Putamen (tissue), 1 donor: ENCODE measurements at regions not wholly inside any gene's neighbourhood (a gene's known extent, or its start where the extent isn't known, plus 50 kb on each side); places are given as distances from the start of the nearest gene placed in this dataset.
"Not testable (repeated sequence)": the region's sequence is repeated elsewhere in the genome, so short reads cannot be mapped to it uniquely, and the experiment has no call there.

ENCODE experiments used
- DNase-seq: peaks from one replicate; pipeline ENCODE4 v3.0.0-alpha.2; 2016; ENCODE audit warnings: low spot score

DNA sequence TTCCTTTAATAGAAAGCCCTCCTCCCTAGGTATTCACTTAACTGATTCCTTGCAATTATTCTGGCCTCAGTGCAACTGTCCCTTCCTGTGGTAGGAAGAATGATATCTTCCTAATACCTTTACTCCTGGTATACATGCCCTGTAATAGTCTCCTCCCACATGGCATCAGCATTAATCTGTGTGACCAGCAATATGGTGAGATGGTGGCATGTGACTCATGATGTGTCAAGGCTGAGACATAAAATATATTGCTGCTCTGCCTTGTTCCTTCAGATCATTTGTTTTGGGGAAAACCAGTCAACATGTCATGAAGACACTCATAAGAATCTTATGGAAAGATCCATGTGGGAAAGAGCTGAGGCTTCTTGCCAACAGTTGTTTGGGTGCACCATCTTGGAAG, 149.1 kb upstream of the TRPM3 start:
- no peak for DNase-seq

DNA sequence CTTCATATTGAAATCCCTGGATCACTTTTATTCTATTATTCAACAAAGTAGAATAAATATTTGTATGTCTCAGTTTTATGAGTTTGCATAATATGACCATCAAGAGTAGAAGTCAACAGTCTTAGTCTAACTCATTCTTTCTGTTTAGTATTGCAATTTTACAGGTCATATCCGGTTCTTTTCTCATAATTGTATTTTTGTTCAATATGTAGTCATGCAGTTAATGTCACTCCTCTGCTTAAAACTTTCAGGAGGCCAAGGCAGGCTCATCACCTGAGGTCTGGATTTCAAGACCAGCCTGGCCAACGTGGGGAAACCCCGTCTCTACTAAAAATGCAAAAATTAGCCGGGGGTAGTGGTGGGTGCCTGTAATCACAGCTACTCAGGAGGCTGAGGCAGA, 148.4 kb upstream of the TRPM3 start:
- no peak for DNase-seq

DNA sequence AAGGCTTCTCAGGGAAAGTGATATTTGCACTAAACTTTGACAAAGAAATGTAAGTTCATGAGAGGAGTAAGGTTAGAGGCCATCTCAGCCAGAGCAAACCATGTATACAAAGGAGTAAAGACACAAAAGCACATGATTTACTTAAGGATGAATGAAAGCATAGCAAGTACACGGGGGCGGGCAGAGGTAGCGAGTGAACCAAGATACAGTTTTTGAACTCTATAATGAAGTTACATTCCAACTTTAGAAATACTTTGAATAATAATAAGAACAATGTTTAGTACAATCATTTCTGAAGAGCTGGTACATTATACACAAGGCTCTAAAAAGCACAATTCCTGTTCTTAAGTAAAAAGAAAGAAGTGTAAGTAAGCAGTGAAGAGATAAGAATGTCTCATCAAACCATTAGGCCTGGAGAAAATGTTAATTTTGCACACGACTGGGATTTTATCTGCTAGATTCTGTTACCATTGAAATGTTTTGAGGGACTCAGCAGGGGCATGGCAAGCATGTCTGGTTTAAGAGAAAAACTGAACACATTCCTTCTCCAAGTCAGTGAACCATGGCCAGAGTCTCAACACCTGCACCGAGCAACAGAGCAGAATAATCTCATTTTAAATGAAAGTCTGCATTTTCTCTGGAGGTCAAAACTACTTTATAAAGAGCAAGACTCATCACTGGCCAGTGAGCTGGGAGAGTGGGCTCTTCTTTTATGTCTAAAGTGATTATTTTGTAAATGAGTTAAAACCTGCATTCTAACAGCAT, 147.6 kb upstream of the TRPM3 start:
- DNase-seq = no peak

DNA sequence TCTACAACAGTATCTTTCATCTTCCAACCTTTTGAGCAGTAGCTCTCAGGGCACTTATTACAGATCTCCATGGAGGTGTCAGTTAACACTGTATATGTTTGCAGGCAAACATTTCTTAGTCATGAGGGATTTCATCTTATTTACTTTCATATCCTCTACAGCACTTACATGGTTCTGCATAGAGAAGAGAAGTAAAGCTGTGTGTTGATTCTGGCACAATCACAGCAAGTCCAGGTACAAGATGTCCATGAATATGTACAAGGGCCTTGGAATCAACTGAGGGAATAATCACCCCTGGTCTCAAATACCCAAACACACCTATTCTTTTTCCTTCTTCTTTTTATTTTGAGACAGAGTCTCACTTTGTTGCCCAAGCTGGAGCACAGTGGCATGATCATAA, 142.0 kb upstream of the TRPM3 start:
- no peak for DNase-seq

DNA sequence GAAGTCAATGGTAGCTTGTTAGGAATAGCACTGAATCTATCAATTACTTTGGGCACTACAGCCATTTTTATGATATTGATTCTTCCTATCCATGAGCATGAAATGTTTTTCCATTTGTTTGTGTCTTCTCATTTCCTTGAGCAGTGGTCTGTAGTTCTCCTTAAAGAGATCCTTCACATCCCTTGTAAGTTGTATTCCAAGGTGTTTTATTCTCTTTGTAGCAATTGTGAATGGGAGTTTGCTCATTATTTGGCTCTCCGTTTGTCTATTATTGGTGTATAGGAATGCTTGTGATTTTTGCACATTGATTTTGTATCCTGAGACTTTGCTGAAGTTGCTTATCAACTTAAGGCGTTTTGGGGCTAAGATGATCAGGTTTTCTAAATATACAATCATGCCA, 139.0 kb upstream of the TRPM3 start:
- not testable (repeated sequence) for DNase-seq

DNA sequence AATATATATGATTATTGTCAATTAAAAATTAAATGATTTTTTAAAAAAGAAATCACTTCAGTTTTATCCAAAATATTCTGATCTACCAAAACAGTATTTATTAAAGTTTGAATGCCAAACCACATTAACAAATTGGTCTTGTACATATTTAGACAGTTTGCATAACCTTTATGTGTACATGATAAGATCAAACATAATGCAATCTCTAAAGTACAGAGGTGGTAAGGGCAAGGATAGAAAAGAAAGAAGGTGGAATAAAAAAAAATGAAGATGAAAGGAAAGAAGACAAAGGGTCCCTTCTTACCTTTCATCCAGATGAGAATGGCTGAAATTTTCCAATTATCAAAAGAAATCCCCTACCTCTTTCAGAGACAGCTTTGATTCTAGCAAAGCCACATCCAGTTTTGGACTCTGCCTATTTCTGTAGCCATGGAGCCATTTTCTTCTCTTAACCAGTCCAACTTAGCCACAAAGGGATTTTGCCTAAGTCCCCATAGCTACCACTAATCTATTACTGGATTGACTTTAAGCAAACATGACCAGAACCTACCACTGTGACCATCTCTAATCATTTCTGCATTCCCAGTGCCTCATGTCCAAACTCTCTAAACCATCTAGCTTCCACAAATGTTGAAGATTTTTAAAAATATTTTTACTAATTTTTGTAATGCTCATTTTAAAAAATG, 133.3 kb upstream of the TRPM3 start:
- no peak for DNase-seq

DNA sequence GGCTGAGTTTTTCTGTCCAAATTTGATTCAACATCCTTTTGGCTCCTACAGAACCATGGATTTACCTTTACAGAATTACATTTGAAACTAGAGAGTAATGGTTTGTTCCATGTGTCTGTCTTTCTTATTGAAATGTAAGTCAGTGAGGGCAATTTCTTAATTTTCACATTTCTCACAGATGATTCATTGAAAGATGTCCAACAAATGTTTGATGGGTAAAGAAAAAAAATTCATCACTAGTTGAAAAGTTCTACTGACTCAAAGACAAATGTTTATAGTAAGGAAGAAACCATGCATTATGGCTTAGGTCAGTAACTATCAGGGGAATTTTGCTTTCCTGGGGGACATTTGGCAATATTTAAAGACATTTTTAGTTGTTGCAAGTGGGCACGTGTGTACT, 131.6 kb upstream of the TRPM3 start:
- no peak for DNase-seq

DNA sequence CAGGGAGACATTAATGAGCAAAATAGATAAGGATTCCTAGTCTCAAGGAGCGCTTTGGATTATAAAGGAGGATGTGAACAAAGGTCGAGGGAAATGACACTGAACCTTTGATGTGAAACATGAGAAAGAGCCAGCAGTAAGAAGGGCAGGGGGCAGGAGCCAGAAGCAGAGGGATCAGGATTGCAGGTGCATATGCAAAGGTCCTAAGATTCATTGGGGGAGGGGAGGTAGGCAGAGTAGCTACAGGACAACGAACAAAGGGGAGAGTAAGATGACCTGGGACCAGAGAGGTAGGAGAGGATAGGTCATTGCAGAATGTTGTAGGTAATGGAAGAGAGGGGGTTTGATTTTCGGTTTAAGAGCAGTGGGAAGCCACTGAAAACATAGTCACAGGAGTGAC, 129.2 kb upstream of the TRPM3 start:
- DNase-seq = no peak

DNA sequence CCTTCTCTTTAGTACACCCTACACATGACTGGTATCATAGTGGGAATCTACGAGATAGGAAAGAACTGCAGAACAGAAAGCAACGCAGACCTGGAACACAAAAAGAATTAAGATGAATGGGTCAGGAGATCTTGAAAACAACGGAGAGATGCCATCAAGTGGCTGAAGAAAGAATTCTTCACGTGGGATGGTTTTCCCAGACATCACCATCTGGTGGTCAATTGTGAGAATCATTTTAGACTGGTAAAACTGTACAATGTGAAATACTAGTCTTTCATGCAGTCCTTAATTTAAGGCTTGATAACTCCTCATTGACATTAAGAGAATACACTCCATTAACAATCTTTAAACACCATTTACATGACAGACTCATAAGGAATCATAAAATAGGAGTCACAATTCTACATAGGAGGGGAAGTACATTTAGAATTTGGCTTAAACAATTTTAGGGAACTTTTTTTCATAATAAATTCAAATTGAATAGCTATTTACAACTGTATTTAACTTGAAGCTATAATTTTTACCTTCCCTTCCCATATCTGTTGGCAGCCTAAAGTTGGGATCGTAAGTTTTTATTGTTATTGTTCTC, 128.4 kb upstream of the TRPM3 start:
- DNase-seq = peak; percentile 46

DNA sequence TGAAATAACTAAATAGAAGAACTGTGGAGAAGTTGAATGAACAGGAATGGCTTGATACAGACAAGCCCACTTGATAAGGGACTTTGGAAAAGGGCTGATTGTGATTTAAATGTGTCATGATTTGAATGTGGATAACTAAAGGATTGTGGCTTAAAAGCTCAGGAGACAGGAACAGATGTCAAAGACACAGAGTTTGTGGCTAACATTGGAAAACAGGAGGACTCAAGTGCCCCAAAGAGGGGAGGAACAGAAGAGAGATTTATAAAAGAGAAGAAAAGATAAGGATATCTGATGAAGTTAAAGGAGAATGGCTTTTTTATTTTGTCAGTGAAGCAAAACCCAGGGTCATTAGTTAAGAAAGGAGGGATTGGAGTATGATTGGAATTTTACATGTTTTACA, 124.2 kb upstream of the TRPM3 start:
- DNase-seq = no peak

DNA sequence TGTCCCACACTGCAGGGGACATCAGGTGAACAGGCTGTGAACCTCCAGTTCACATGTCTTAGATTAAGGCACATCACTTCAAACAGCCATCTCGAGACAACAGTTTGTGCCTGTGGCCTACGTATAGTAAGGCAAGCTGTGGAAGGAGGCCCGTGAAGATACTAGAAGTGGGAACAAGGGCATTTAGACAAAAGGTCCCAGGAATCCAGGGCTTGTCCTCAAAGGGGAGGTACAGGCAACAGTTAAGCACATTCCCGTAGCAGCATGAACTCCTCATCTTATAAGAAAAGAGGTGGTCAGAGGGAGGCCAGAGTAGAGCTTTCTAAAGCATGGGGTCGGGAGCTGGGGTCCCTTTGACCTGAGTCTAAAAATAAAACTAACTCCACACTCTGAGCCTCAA, 122.5 kb upstream of the TRPM3 start:
- DNase-seq = no peak

DNA sequence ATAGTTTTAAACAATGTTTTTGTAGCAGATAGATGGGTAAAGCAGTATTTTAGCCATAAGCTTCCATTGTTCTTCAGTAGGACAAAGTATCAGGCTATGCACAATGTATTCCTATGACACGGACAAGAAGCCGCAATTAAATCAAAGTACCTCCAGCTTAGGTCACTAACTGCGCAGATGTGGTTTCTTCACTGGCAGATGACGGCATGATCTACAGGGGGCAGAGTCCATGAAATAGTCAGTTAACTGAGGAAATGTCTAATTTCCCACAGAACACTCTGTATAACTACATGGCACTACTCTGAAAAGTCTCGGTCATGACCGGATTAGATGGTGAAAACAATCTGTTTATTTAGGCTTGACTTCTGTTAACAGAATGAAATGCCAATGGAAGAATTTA, 120.7 kb upstream of the TRPM3 start:
- no peak for DNase-seq

DNA sequence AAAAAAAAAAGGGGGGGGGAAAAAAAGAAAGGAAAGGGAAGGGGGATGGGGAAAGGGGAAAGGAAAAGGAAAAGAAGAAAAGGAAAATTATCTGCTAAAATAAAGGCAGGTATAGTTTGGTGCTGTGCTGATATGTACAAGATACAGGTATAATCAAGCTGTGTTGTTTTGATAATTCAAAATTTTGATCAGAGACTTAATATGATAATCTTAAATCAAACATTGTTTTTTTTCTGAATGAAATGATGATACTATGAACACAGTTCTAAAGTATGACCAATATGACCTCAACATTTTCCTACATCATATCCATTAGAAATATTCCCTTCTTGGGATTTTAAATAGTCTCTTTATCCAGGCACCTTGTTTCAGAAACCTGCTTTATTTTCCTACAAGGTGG, 115.6 kb upstream of the TRPM3 start:
- no peak for DNase-seq

DNA sequence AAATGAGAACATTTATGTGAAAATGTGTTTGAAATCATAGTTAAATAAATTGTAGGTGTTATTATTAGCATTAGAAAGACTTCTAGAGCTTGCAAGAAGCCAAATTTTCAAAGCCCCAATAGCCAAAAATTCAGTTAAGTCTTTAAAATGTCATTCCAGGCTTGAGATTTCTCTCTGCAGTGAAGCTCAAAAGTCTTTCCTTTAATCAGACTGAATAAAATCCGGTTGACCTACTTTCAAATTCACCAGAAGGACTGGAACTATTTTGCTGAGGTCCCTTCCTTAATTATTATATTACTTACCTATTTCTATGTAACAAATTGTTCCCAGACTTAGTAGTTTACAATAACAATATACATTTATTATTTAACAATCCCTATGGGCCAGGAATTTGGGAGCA, 112.2 kb upstream of the TRPM3 start:
- DNase-seq = no peak

DNA sequence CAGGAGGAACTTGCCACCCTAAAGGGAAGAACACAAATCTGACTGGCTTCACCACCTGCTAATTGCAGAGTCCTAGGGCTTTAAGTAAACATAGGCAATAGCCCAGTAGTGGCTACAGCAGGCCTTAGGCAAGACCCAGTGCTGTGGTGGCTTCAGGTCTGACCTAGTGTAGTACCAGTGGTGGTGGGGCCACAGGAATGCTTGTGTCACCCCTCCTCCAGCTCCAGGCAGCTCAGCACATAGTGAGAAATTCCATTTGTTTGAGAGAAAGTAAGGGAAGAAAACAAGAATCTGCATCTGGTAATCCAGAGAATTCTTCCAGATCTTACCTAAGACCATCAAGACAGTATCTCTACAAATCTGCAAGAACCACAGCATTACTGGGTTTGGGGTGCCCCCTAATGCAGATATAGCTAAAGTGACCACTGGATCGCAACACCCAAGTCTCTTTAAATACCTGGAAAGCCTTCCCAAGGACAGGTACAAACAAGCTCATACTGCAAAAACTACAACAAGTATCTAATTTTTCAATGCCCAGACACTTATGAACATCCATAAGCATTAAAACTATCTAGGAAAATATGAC, 102.6 kb upstream of the TRPM3 start:
- DNase-seq = no peak

DNA sequence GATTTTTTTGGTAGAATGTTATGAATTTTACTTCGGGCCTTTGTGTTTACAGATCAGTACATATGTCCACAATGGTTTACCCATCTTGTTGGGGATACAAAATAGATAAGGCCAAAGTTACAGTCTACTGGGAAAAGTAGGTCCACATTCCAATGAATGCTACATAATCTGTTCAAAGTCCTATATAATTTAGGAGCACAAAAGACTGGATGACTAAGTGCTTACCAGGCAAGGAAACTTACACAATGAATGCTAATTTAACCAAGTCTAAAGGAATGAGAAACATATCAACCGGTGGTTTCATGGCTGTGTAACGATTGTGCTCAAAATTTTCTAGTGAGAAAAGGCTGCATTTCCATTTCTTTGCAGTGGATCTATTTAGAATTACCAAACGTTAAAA, 97.4 kb upstream of the TRPM3 start:
- DNase-seq = no peak

DNA sequence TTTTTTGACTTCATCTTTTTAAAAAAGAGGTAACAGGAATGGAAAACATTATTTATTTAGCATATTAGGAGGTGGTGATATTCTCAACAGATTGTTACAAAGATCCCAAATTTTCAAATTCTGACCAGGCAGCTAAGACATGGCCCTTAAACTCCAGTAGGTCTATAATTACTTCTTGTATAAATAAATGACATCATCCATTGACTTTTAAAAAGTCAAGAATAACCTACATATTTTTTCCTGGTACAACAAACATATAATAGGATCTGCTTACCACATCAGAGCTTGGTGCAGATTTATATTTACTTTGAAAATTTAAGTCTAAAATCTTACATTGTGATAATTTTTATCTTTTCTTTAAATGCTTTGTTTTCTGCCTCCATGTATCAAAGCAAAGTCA, 92.2 kb upstream of the TRPM3 start:
- no peak for DNase-seq

DNA sequence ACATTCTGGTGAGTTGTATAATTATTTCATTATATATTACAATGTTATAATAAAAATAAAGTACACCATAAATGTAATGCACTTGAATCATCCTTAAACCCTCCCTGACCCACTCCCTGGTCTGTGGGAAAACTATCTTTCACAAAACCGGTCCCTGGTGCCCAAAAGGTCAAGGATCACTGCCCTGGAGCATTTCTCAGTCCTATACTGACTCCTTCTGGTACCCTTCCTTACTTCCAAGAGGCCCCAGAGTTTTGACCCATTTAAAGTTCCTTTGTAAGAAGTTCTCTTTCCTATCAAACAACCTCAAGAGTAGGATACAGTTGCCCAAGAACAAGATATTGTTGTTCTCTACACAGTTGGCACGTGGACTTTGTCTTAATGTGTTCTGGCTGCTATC, 88.9 kb upstream of the TRPM3 start:
- no peak for DNase-seq

DNA sequence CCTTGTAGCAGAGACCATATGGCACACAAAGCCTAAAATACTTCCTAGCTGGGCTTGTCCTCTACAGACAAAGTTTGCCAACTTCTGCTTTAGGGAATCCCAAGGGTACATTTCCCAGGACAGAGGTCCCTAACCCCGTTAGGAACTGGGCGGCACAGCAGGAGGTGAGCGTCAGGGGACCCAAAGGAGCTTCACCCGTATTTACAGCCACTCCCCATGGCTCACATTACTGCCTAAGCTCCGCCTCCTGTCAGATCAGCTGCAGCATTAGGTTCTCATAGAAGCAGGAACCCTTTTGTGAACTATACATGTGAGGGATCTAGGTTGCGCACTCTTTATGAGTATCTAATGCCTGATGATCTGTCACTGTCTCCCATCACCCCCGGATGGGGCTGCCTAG, 88.5 kb upstream of the TRPM3 start:
- DNase-seq = no peak

DNA sequence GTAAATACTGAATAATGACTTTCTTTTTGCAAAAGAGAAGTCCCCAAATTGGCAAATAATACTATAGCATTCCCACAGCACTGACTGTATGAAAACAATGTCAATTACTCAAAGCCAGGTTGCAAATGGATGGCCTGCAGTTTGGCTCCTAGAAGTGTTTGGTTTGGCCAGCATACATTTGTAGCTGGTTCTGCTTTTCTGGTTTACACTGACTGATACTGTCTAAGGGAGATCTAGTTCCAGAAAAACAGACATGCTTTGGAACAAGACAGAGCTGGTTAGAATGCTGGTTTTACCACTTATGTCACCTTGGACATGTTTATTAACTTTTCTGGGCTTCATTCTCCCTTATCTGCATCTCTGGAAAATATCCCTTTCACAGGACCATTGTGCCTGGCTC, 81.5 kb upstream of the TRPM3 start:
- no peak for DNase-seq

DNA sequence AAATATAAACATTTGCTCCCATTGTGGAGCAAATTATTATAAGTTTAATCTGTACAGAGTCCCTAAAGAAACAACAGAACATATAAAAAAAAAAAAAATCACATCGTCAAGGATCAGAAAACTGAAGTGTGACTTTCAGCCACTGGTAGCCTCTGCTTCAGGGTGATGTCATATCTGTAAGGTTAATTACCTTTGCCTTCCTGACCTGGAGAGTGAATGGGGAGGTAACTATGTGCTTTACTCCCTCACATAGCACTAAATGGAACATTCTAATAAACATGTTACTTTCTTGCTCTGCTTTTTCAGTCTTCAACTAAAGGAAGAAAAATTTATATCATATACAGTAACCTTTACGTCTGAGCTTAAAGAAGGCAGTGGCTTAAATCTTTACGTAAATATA, 70.3 kb upstream of the TRPM3 start:
- no peak for DNase-seq

DNA sequence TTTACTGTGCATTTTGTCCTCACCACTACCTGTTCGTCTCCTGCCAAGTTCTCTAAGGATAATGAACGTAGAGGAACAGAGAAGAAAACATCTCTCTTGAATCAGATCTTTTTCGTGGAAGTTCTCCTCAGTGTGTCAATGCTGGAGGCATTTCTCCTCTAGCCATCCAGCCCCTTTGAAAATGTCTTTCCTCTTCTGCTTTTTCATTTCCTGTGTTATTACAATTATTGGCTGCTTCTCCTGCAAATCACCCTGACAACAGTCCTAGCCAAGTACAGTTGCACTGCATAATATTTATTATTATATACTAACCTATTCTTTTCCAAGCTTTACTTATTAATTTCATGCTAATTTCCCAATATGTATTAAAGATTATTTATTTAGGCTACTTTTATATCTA, 61.8 kb upstream of the TRPM3 start:
- no peak for DNase-seq

DNA sequence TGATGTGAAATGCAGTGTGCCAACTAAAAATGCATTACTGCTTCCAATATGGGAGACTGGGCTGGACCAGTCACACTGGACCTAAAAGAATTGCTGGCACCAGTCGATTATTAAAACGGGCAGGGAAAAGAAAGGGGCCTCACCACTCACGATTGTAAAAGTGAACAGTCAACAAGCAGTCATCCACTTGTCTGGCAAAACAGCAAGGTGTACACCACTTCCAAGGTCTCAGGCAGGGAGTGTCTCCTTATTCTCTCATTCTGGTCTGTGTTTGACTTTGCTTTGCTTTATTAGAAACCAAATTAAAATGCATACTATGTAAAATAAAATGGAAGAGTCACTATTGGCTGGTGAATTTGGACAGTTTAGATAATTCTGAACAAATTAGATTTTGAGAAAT, 57.8 kb upstream of the TRPM3 start:
- no peak for DNase-seq
